ENCODE measurements at regions not wholly inside any gene's neighbourhood (a gene's known extent, or its start where the extent isn't known, plus 50 kb on each side); places are given as distances from the start of the nearest gene placed in this dataset.
"Not testable (repeated sequence)": the region's sequence is repeated elsewhere in the genome, so short reads cannot be mapped to it uniquely, and the experiment has no call there.

- not testable (repeated sequence) for H3K36me3 ChIP-seq; H3K27me3 ChIP-seq; H3K4me3 ChIP-seq; H3K27ac ChIP-seq; H3K9me3 ChIP-seq; H3K4me1 ChIP-seq; DNase-seq (ENCODE audit: low spot score)
Observed at GRCh38 chr17:34039759-34040555, 215.1 kb upstream of the CCL2 start.

- H3K4me3 ChIP-seq: no peak overlapping the region
- no peaks in the 10 kb centered on the region for H3K4me1 ChIP-seq
- no peaks in the 10 kb centered on the region for H3K27me3 ChIP-seq
- DNase-seq (ENCODE audit: low spot score): no peak
- no peak for TF ChIP-seq CTCF (IDR thresholded peaks at IDR 0.05)
- H3K9me3 ChIP-seq: peaks cover 0 to 9% of the 10 kb centered on the region in 2 donors
- H3K27ac ChIP-seq: no peak overlapping the region
- H3K36me3 ChIP-seq: no peaks in the 10 kb centered on the region
Observed at GRCh38 chr17:34045990-34046389, 209.1 kb upstream of the CCL2 start.

GRCh38 chr17:34051046-34051445, 204.0 kb upstream of the CCL2 start:
- H3K27ac ChIP-seq: no peak overlapping the region
- no peak for DNase-seq (ENCODE audit: low spot score)
- H3K4me3 ChIP-seq: no peak overlapping the region
- no peak for TF ChIP-seq CTCF (IDR thresholded peaks at IDR 0.05)
- no peaks in the 10 kb centered on the region for H3K4me1 ChIP-seq
- peaks cover 0 to 3% of the 10 kb centered on the region in 2 donors for H3K9me3 ChIP-seq
- no peaks in the 10 kb centered on the region for H3K27me3 ChIP-seq
- no peaks in the 10 kb centered on the region for H3K36me3 ChIP-seq

GRCh38 chr17:34054495-34054894, 200.6 kb upstream of the CCL2 start:
- no peak for TF ChIP-seq CTCF (IDR thresholded peaks at IDR 0.05)
- H3K4me3 ChIP-seq: no peak overlapping the region
- H3K27me3 ChIP-seq: no peaks in the 10 kb centered on the region
- H3K36me3 ChIP-seq: no peaks in the 10 kb centered on the region
- no peak for DNase-seq (ENCODE audit: low spot score)
- no peak overlapping the region for H3K27ac ChIP-seq
- no peaks in the 10 kb centered on the region for H3K4me1 ChIP-seq
- H3K9me3 ChIP-seq: peaks cover 0 to 3% of the 10 kb centered on the region in 2 donors

- peaks cover 0 to 3% of the 10 kb centered on the region in 2 donors for H3K9me3 ChIP-seq
Observed at GRCh38 chr17:34055606-34056005, 199.5 kb upstream of the CCL2 start.

More at GRCh38 chr17:34055606-34056005, 199.5 kb upstream of the CCL2 start:
- DNase-seq (ENCODE audit: low spot score): no peak
- H3K36me3 ChIP-seq: no peaks in the 10 kb centered on the region
- no peak for TF ChIP-seq CTCF (IDR thresholded peaks at IDR 0.05)
- no peak overlapping the region for H3K27ac ChIP-seq
- H3K4me3 ChIP-seq: no peak overlapping the region
- no peaks in the 10 kb centered on the region for H3K27me3 ChIP-seq
- H3K4me1 ChIP-seq: no peaks in the 10 kb centered on the region
